Transverse colon (tissue), 4 donors: ENCODE measurements at regions not wholly inside any gene's neighbourhood (a gene's known extent, or its start where the extent isn't known, plus 50 kb on each side); places are given as distances from the start of the nearest gene placed in this dataset.
"Not testable (repeated sequence)": the region's sequence is repeated elsewhere in the genome, so short reads cannot be mapped to it uniquely, and the experiment has no call there.

ENCODE experiments used
- DNase-seq: peaks from one replicate; pipeline ENCODE4 v3.0.0-alpha.2; 2019
- H3K27ac ChIP-seq, 4 donors: fragments of 200-600 bp; sonication (generic); 2 replicates each; pipeline ENCODE4 v1.5.1; 2016 to 2018; ENCODE audit warnings: inconsistent platforms in 4 of 4
- H3K27me3 ChIP-seq: fragments of 200-600 bp; sonication (generic); 2 replicates; pipeline ENCODE4 v1.5.1; 2017; ENCODE audit warnings: inconsistent platforms
- H3K36me3 ChIP-seq, 4 donors: fragments of 200-600 bp; sonication (generic); 2 replicates each; pipeline ENCODE4 v1.5.1; 2017 to 2019; ENCODE audit warnings: inconsistent platforms in 4 of 4
- H3K4me1 ChIP-seq, 4 donors: fragments of 200-600 bp; sonication (generic); 2 replicates each; pipeline ENCODE4 v1.5.1; 2017 to 2020; ENCODE audit warnings: inconsistent platforms in 4 of 4
- H3K4me3 ChIP-seq, 4 donors: fragments of 200-600 bp; sonication (generic); 1 replicate in 1 of 4; 2 replicates in 3 of 4; pipeline versions ENCODE4 v1.5.1 to v1.6.1; 2017 to 2019; ENCODE audit warnings: inconsistent platforms in 4 of 4
- H3K9me3 ChIP-seq, 2 donors: fragments of 200-600 bp; sonication (generic); 2 replicates each; pipeline ENCODE4 v1.5.1; 2017 to 2019; ENCODE audit warnings: inconsistent platforms in 2 of 2
- CTCF ChIP-seq, 5 experiments: fragments of 200-600 bp in 3 of 5; fragments of 450-650 bp in 2 of 5; sonication (generic) in 3 of 5; IDR thresholded peaks; 1 replicate in 2 of 5; 2 replicates in 3 of 5; pipeline ENCODE4 v1.5.1; 2016 to 2017; ENCODE audit warnings: antibody characterized with exemption in 5 of 5, inconsistent platforms in 3 of 5, mild to moderate bottlenecking in 2 of 5, moderate library complexity in 1 of 5
- EP300 ChIP-seq: sonication (generic); formaldehyde crosslinking; IDR thresholded peaks from one replicate; pipeline ENCODE4 v1.6.1; 2017; ENCODE audit warnings: antibody characterized with exemption, low read depth
- POLR2A ChIP-seq: fragments of 450-650 bp; IDR thresholded peaks from one replicate; pipeline ENCODE4 v1.6.1; 2016; ENCODE audit warnings: antibody characterized with exemption, mild to moderate bottlenecking, moderate library complexity
- POLR2AphosphoS5 ChIP-seq, 3 donors: sonication (generic); formaldehyde crosslinking; IDR thresholded peaks; one replicate each; pipeline ENCODE4 v1.6.1; 2016; ENCODE audit warnings: antibody characterized with exemption in 3 of 3
- WGBS, 2 donors: methylation state at CpG; one replicate each; pipeline ENCODE4 v1.1.5; 2018; ENCODE audit warnings: low coverage in 1 of 2; 5-methylcytosine and 5-hydroxymethylcytosine counted together
- in situ Hi-C, 4 donors: fragments of 200-750 bp; cut with MboI; loops; one replicate each; pipeline versions ENCODE4 v1.15.0 to v1.15.1; 2017; ENCODE audit warnings: low sequenced_read_pairs in 3 of 4, low pct_ligation_motif_present in 1 of 4, low pct_unique_long_range_greater_than_20kb in 1 of 4
- intact Hi-C: fragments of 100-400 bp; cut with DNase I; formaldehyde crosslinking; loops from one replicate; pipeline ENCODE4 v1.15.1; 2023; ENCODE audit warnings: low total_unique reads

- Histone ChIP-seq H3K4me1 (no peaks in the 10 kb centered on the region), H3K27ac (peak overlapping the region in 1 of 4 donors; percentile 0), H3K9me3 (no peaks in the 10 kb centered on the region), H3K4me3 (no peak overlapping the region), H3K36me3 (no peaks in the 10 kb centered on the region), H3K27me3 (no peaks in the 10 kb centered on the region)
- no peak for TF ChIP-seq CTCF (IDR thresholded peaks at IDR 0.05)
- no peak for TF ChIP-seq POLR2A
- TF ChIP-seq EP300 = no peak
- TF ChIP-seq POLR2AphosphoS5 (IDR thresholded peaks at IDR 0.05) = no peak
- WGBS, 2 donors = 66 to 80% methylated on average over 1 to 4 of the region's 4 CpGs
- intact Hi-C loops = no loop called here
- in situ Hi-C loops = no loop called here
- DNase-seq = no peak
These were observed 399.0 kb upstream of the KCNMB2 start for GRCh38 chr3:178137206-178137605.

DNA sequence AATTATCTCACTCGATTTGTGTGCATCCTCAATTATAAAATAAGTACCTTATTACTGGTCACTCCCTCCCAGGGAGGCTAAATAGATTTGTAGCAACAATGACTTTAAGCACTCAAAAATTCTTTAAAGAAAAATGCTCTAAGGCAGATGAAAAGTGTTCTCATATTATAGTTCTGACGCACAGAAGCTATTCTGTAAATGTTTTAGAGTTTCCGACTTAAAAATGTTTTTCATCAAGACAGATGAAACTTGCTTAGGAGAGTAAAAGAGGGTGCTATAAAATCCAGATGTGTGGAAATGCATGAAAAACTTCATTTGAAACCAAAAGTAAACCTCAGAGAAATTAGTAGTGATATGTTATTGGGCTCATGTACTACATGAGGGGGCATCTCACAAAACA, 398.4 kb upstream of the KCNMB2 start:
- TF ChIP-seq POLR2AphosphoS5 (IDR thresholded peaks at IDR 0.05) (no peak), CTCF (IDR thresholded peaks at IDR 0.05) (no peak), EP300 (no peak), POLR2A (no peak)
- H3K27ac ChIP-seq = no peak overlapping the region
- intact Hi-C loops = no loop called here
- no peaks in the 10 kb centered on the region for H3K4me1 ChIP-seq
- H3K27me3 ChIP-seq = no peaks in the 10 kb centered on the region
- DNase-seq = no peak
- no peaks in the 10 kb centered on the region for H3K9me3 ChIP-seq
- H3K36me3 ChIP-seq = no peaks in the 10 kb centered on the region
- H3K4me3 ChIP-seq = no peak overlapping the region
- in situ Hi-C loops = no loop called here
- 80 to 85% methylated on average over 3 of the region's 3 CpGs for WGBS, 2 donors

DNA sequence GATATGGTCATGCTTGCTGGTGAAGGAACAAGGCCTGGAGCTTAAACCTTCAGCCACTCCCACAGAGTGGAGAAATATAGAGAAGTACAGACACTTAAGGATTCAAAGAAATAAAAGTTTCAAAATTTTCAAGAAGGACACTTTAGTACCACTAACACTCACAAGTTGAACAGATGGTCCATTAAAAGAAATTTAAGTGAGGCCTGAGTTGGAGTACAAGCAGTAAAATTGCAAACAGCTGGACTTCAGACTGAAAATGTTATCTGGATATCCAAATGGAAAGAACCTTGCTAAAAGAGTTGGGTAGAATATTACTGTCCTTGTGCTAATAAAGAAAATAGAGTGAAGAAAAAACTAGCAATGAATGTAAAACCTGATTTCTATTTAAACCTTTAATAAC, 397.1 kb upstream of the KCNMB2 start:
- Histone ChIP-seq H3K4me3 (no peak overlapping the region), H3K9me3 (no peaks in the 10 kb centered on the region), H3K27ac (no peak overlapping the region), H3K27me3 (no peaks in the 10 kb centered on the region), H3K36me3 (no peaks in the 10 kb centered on the region), H3K4me1 (no peaks in the 10 kb centered on the region)
- in situ Hi-C loops = no loop called here
- TF ChIP-seq POLR2AphosphoS5 (IDR thresholded peaks at IDR 0.05) = no peak
- no peak for TF ChIP-seq EP300
- intact Hi-C loops = no loop called here
- no peak for DNase-seq

- WGBS, 2 donors = 60 to 76% methylated on average over 2 to 4 of the region's 4 CpGs
- Histone ChIP-seq H3K36me3 (no peaks in the 10 kb centered on the region), H3K4me3 (no peak overlapping the region), H3K27ac (peak overlapping the region in 1 of 4 donors; percentile 21), H3K9me3 (no peaks in the 10 kb centered on the region), H3K4me1 (no peaks in the 10 kb centered on the region), H3K27me3 (no peaks in the 10 kb centered on the region)
- intact Hi-C loops = no loop called here
- DNase-seq = no peak
- TF ChIP-seq POLR2A (no peak), EP300 (no peak), CTCF (IDR thresholded peaks at IDR 0.05) (no peak), POLR2AphosphoS5 (IDR thresholded peaks at IDR 0.05) (no peak)
- in situ Hi-C loops = no loop called here
These were observed 395.5 kb upstream of the KCNMB2 start for GRCh38 chr3:178140531-178141304.

DNA sequence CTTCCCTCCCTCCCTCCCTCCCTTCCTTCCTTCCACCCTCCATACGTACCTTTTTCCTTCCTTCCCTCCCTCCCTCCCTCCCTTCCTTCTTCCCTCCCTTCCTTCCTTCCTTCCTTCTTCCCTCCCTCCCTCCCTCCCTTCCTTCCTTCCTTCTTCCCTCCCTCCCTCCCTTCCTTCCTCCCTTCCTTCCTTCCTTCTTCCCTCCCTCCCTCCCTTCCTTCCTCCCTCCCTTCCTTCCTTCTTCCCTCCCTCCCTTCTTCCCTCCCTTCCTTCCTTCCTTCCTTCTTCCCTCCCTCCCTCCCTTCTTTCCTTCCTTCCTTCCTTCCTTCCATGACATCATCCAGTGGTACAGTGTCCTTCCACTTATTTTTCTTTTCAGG, 394.9 kb upstream of the KCNMB2 start:
- intact Hi-C loops, in situ Hi-C loops, H3K27ac ChIP-seq, H3K9me3 ChIP-seq, H3K27me3 ChIP-seq, H3K4me1 ChIP-seq, H3K4me3 ChIP-seq, H3K36me3 ChIP-seq, DNase-seq: not testable (repeated sequence)
- no CpG with 5 or more reads among the region's 1 CpG for WGBS, 2 donors
